Stimulated activated CD4-positive, alpha-beta T cell treated with anti-CD3 and anti-CD28 coated beads, Interleukin-2, amount 100 ng/mL, for 24 hours (primary cell): ENCODE measurements at regions not wholly inside any gene's neighbourhood (a gene's known extent, or its start where the extent isn't known, plus 50 kb on each side); places are given as distances from the start of the nearest gene placed in this dataset.

Experiments used
- DNase-seq, 2 donors: peaks; one replicate each; pipeline ENCODE4 v3.0.0-alpha.2; 2020

DNA sequence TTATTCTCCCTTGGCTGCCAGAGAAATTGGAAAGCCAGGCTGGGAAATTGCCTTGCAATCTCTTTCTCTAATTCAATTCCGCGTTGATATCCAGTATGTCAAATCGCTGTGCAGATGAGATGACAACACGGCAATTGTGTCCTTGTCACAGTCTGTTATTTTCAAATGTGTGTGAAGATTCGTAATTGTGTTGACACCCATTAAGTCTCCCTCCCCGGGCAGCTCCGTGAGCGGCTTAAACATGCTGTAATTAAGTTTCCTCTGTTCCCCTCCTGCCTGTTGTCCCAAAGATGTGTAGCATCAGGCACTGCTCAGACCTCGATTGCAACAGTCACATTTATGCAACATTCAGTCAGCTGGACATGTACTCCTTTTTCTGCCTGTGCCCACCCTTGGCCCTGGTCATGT is 209.5 kb downstream of the LPIN1 start:
- no peak for DNase-seq

DNA sequence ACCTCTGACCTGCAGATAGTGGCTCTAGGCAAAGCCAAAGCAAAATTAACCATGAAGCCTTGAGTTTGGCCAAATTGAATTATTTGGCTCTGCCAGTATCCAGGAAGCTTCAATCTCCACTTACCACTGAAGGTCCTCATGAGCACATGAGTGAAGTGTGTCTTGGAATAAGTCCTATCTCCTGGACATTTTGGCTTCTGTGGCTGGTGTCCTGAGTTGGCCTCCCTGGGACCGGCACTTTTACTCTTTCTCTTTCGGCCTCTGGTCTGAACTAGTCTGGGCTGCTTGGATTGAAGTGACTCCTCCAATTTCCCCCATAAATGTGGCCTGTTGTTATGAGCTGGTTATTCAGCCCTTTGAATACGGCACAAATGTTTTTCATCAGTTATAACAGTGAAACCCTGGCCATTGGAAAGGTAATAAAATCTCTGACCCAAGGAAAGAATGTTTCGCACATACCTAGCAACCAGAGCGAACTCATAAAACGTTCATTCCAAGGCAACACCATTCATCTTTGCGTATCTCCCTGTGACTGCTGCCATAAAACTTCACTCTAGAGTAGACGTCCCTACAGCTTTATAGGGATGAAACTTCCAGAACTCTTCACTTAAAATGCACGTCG is 216.4 kb downstream of the LPIN1 start:
- no peak for DNase-seq

DNA sequence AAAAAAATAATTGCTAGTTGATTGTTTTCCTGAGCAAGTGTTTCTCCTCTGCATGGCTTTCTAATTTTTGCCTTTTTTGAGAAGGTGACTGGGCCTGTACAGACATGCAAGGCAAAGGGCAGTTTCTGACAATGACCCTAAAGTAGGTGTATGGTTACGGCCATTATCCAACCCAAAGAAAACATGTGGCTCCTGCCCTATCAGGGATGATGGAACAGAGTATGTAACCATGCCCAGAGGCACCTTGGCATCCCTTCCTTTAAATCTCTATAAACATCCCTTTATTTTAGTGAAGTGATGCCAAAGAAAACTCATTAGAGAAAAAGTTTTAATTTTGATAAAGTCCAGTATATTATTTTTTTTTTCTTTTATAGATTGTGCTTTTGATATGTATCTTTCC is 217.5 kb downstream of the LPIN1 start:
- DNase-seq = no peak

DNA sequence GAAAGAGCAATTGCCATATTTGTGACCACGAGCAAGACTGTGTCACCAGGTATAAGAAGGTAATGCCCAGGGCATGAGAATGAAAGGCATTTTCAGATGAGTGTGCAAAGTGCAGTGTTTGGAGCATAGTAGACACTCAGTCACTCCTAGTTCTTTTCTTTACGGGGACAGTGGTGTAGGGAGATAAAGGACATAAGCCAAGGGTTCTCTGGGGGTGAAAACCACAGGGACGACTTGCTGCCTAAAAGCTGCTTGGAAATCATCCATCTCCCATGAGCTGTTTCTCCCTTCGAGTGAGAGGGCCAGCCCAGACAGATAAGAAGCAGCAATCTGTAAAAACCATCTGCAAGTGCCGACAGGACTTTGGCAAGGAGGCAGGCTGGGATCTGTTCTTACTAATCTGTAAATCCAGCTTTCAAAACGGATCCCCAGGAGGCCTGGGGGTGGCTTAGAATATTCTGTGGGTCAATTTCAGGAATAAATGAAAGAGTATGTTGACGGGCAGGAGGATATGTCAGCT is 221.6 kb downstream of the LPIN1 start:
- DNase-seq = no peak

DNA sequence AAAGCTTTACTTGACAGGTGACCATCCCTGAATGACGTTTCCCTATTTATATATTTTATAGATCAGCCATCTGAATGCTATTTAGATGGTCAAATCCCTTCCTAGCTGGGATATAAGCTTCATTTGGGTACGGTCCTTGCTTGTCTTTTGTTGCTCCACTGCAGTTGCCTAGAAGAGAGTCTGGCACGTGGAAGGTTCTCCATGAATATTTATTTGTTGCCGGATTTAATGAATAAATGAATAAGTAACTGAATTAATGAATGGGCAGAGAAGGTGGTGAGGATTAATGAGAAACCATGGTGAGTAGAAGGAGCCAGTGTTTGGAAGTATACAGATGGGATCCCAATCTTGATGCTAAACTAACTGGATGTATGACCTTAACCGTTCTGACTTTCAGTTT is 222.1 kb downstream of the LPIN1 start:
- no peak for DNase-seq

DNA sequence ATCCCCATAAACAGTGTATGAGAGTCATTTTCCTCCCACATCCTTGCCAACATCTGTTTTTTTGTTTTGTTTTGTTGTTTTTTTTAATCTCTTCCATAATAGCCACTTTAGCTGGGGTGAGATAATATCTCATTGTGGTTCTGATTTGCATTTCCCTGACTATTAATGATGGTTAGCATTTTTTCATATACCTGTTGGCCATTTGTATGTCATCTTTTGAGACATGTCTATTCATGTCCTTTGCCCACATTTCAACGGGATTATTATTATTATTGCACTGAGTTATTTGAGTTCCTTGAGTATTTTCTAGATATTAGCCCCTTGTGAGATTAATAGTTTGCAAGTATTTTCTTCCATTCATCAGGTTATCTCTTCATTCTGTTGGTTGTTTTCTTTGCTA is 223.3 kb downstream of the LPIN1 start:
- no peak for DNase-seq

DNA sequence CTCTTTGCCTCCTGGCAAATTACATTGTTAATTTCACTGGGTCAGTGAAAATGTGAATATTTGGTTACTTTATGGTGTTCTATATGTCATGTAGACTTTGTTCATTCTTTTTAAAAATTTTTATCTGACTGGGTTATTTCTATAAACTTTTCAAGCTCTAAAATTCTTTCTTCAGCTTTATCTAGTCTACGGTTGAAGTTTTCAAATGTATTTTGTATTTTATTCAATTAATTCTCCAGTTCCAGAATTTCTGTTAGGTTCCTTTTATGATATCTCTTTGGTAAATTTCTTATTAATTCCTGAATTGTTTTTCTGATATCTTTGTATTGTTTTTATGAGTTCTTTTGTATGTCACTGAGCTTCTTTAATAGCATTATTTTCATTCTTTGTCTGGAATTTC is 228.1 kb downstream of the LPIN1 start:
- no peak for DNase-seq

DNA sequence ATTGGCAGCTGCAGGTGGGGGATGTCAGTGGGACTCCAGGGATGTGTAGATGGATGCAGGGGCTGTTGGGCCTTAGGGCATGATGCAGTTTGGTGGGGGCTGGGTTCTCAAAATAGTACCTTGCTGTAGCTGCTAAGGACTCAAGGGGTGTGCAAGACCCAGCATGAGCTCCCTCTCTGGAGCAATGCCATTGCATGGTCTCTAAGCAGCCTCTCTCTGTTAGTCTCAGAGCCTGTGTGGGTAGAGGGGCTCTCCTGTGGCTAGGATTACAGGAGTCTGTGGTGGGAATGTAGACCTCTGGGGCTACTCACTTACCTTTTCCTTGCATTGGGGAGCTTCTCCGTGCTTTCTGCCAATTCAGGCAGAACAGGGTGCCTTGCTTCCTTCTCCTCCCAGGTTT is 228.9 kb downstream of the LPIN1 start:
- no peak for DNase-seq

DNA sequence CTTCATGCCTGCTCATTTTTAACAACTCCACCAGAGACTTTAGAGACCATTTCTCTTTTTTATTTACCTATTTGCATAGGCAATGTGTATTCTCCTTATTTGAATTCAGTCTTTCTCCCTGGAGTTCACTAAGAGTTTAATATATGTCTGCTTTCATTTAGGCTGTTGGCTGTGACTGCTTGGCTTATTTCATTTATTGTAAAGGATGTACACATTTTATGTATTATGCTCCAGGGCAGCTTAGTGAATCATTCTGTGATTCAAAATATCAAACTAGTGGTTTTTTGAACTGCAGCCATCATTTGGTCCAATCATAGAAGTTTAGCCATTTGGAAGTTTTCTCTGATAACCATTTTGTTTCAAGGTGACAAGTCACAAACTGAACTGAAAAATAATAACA is 229.6 kb downstream of the LPIN1 start:
- no peak for DNase-seq

DNA sequence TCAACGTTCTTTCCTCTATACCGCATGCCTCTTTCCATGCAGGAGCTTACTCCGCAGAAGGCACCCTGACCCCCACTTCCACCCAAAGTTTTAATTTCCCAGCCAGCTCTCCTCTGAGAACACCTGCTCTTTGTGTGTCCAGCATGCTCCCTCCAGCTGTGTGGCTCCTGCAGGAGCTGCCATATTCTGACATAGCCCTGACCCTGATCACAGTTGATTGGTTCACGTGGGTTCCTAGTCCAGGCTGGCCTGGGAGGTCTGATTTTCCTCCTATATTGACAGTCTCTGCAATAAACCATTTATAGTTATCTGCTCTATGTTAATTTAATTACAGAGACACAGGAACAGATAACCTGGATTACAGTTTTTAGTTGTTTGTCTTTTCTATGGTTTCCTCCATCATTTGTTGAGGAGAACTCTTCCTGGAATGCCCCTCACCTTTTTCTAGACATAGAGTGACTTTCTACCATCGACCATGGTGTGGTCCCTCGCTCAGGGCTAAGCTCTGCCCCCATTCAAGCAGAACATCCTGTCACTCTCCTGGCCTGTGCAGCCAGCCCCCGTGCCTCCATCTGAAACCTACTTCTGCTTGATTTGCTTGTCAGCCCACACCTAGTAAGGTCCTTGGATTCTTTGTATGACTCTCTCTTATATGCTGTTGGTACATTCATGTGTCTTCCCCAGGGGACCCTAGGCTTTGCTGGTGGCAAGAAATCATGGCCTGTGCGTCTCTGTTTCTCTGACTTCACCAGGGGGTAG is 231.5 kb downstream of the LPIN1 start:
- no peak for DNase-seq

DNA sequence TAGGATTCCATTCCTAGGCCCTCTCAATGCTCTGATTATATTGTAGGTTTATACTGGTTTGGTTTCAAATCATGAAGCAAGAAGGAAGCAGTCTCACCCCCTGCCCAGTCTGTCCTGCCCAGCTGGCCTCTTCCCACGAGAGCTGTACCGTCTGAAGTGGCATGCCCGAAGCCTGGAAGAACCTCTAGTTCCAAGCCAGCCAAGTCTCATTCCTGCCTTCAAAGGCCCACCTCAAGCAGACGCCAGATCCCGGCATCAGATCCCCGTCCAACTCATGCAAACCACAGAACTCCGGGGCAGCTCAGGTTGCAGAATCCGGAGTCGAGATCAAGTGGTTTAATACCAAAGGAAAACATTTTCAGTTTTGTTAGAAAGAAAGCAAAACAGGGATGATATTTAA is 234.4 kb downstream of the LPIN1 start:
- no peak for DNase-seq

DNA sequence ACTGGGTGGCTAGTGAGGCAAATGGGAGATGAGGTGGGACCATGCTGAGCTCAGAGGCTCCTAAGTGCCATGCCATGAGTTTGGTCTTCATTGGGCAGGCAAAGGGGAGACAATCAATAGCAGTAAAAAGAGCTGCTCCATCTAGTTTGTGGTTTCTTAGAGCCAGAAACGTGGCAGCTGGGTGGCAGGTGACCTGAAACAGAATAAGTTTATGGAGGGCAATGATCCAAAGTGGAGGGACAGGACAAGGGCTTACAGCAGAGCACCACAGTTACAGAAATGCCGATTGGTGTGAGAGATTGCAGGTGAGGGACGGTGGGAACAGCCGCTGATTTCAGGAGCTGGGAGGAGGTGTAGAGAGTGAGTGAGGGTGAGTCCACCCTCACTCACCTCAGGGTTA is 237.0 kb downstream of the LPIN1 start:
- DNase-seq = no peak

DNA sequence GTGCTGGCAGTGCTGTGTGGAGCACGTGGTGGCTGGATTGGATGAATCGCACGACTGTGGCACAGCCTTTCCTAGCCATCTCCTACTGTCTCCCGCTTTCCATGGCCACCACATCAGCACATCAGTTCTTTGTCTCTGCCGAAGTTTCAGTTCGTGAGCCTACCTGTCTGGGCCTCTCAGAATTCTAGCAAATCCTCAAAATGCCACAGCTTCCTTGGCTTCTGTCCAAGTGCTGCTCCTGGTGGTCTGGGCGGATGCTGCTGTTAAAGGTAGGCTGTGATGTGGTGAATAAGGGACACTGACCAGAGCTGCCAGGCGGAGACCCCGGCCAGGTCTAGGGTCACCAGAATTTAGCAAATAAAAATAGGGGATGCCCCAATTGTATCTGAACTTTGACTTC is 237.4 kb downstream of the LPIN1 start:
- no peak for DNase-seq

DNA sequence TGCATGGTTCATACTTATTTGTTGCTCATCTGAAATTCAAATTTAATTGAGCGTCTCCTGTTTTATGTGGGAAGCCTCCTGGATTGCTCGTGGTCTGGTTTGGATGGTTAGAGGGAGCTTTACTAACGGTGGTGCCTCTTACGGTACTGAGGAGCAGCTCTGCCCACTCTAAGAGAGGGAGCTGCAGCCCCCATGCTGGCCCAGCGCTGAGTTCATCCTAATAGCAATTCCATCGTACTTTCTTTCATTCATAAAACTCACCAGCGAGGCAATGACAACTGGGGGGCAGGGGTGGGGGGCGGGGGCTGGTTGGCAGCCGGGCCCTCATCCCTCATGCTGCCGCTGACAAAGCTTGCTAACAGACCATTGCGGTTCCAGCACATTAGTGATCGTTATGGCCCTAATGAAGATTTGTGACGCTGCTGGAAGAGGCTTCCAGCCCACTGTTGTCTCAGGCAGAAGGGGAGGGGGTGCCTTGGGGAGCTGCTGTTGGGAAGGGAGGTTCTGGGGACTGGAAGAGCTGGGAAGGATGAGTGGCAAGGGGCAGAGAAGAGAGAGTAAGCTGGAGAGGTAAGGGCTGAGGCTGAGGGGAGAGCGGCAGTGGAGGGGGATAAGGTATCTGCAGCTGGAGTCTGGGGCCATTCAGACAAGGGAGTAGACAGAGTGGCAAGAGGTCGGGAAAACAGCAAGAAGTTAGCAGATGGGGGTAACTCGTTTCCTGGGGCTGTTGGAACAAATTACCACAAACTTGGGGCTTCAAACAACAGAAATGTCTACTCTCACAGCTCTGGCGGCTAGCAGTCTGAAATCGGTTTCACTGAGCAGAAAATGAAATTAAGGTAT is 238.1 kb downstream of the LPIN1 start:
- DNase-seq = no peak

DNA sequence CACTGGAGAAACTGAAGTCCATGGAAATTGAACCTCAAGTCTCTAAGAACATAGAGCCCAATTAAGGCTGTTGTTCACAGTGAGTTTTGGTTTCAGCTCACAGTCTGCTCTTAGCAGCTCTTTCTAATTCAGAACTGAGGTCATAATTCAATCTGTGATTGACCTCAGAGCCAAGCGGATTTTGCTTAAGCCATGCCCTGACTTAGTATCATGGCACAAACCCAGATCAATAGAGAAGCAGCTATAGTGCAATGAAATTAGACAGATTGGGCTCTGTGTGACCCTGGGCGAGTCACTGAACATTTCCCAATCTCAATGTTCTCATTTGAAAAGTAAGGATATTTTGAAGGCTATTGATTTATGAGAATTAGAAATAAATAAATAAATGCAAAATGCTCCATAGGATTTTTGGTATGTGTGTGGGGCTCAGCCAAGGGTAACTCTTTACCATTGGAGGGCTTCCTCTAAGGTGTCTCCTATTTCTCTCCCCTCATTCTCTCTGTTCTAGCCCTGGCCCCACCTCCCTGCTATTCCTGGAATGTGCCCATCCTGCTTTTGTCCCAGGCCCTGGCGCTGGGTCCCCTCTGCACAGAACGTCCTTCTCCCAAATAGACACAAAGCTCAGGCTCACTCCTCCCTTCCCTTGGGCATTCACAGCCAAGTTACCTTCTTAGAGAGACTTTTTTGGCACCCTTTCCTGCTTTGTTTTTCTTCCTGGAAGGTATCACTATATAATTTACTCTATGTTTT is 239.6 kb downstream of the LPIN1 start:
- DNase-seq = no peak

DNA sequence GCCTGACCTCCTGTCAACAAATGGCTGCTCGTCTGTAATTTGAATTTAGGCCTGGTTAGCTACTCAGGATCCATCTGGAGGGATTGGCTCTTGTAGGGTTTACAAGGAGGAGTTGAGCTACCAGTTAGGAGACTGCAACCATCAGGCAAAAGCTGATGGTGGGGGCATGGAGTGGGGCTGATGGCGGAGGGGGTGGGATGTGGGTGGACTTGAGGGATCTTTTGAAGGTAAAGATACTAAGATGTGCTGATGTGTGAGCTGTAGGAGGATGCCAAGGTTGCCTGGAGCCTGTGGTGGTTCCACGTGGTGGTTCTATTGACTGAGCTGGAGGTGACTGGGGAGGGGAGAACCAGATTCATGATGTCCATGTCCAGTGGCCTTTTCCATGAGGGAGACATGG is 240.7 kb downstream of the LPIN1 start:
- DNase-seq = no peak

DNA sequence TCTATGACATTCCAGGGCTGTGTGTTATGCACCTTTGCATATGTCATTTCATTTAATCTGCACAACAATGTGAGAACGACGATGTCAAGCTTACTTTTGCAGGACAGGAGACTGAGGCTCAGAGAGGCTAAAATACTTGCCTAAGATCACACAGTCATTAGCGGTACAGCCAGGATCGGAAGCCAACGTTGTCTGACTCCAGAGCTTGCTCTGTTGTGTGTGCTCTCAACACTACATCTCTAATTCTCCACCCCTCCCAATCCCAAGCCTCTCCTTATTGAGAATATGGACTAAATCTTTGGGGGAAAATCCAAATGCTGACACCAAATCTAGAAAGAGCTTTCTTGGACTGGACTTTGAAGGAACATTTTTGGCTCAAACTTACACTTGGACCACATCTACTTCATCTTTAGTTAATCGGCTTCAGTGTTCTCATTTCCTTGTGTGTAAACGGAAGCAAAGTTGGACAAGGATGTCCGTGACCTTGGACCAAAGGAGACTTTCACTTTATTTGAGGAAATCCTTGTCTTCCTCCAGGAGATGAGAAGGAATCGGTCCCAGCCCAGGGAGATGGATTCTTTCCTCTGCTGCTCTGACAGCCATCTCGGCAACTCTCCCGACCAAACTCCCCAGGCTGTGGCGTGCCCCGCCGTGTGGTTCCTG is 242.4 kb downstream of the LPIN1 start:
- DNase-seq = no peak

DNA sequence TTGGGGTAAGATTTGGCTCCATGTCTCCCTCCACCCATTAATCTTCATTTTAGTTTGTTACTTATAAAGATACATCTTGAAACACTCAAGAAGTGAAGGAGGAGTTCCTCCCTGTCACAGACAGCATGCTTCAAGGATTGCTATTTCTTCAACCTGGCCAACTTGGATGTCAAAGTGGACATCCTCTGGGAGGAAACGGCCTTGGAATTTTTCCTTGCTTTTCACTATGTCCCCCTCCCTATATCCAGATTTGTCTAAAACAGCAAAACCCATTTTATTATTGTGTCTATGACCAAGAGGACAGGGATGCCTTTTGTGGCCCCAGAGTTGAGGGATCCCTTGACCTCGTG is 242.9 kb downstream of the LPIN1 start:
- DNase-seq = no peak

DNA sequence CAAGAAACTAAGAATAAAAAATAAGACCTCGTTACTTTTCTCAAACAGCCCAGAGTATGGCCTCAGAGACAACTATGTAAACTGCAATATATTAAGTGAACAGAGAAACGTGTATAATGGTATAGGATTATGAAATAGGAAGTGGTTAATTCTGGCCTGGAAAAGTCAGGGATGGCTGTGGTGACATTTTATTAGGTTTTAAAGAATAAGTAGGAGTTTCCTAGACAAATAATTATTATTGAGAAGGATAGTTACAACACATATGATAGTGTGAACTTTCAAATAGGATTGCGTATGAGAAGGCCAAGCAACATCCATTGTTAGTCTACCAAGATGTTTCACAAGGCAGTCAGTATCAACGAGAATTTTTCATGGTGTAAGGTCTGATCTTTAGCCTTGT is 244.1 kb downstream of the LPIN1 start:
- no peak for DNase-seq

DNA sequence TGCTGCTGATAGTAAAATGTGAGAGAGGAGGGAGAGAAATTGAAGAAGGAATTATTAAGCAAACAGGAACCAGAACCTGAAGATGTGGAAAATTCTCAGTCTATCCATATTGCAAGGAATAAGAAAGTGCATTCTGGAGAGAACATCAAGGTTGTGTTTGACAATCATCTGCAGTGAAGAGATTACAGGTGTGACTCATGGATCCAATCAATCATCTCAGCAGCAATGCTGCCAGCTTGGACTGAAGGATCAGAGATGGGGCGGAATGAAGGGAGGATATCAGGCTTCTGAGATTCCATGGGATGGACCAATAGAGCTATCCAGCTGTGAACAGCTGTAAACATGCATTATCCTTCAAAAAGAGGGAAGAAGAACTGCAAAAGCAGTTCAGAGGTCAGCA is 247.3 kb downstream of the LPIN1 start:
- no peak for DNase-seq

DNA sequence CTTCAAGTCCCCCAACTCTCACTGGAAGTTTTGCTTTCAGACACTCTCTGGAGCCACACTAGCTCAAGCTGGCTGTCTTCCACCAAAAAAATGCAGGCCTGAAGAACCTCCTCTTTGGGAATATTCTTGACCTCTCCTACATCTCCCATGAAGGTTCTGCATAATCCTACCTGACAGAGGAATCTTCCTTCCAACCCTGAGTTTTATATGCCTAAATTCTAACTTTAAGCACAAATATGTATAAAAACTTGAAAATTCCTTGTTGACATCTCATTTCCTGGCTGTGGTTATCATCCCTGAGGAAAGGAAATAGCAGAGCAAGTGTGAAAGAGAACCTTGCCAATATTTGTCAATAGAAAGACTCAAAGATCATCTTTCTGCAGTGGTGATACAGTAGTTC is 249.0 kb downstream of the LPIN1 start:
- DNase-seq = no peak

DNA sequence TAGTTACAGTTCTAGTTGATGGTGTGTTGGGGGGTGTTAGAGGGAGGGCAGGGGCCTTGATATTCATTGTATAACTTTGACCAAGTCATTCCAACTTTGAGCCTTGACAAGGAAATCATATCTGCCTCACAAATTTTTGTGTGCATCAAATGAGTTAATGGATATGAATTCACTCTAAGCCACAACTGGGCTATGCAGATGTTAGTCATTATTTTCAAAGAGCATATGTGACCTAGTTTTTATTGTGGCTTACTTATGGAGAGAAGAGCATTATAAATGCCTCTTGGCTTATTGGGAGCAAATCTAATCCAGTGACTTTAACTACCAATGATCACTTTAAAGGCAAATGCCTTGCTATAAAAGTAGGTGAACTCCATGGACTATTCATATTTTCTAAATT is 250.2 kb downstream of the LPIN1 start:
- no peak for DNase-seq

DNA sequence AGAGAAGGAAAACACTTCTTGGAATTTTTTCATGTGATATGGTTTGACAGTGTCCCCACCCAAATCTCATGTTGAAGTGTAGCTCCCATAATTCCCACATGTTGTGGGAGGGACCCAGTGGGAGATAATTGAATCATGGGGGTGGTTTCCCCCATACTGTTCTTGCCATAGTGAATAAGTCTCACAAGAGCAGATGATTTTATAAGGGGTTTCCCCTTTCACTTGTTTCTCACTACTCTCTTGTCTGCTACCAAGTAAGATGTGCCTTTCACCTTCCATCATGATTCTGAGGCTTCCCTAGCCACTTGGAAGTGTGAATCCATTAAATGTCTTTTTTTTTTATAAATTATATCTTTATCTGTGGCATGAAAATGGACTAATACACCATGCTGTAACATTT is 250.7 kb downstream of the LPIN1 start:
- DNase-seq = no peak
